BJ (cell line): ENCODE measurements at regions not wholly inside any gene's neighbourhood (a gene's known extent, or its start where the extent isn't known, plus 50 kb on each side); places are given as distances from the start of the nearest gene placed in this dataset.
A peak's percentile ranks its signal among the peaks of the same experiment; 100 is the strongest.

Source experiments
- CTCF ChIA-PET: fragments of 350-600 bp; formaldehyde crosslinking; extraction: SDS; loops from one replicate; lab custom pipeline; 2021; ENCODE audit warnings: antibody characterized with exemption, inconsistent platforms; lab: Yijun Ruan, JAX
- POLR2A ChIA-PET: fragments of 300-600 bp; sonication (Branson Sonifier 250); formaldehyde crosslinking; extraction: SDS; loops from one replicate; lab custom pipeline; 2021; ENCODE audit warnings: antibody characterized with exemption; lab: Charles Lee
- DNase-seq: peaks from one replicate; pipeline ENCODE4 v3.0.0-alpha.2; 2011; ENCODE audit warnings: low read depth
- H3K27me3 ChIP-seq: 2 replicates; pipeline ENCODE4 v1.6.0; 2011; ENCODE audit warnings: low read length; ENCODE audit not compliant: control insufficient read depth, insufficient read depth
- H3K36me3 ChIP-seq: 2 replicates; pipeline ENCODE4 v1.5.1; 2011; ENCODE audit warnings: low read length; ENCODE audit not compliant: control insufficient read depth, insufficient read depth
- H3K4me3 ChIP-seq: 2 replicates; pipeline ENCODE4 v1.5.1; 2011; ENCODE audit warnings: low read depth, mild to moderate bottlenecking, control low read depth, low read length
- TF ChIP-seq, protein P1 (sequence below): IDR thresholded peaks from 2 replicates; pipeline ENCODE4 v1.5.1; 2011; ENCODE audit warnings: low read depth, mild to moderate bottlenecking, control low read depth, inconsistent platforms, low read length, moderate library complexity; ENCODE audit not compliant: insufficient read depth

- no peaks in the 10 kb centered on the region for H3K36me3 ChIP-seq
- DNase-seq, result no peak
- H3K27me3 ChIP-seq, result no peaks in the 10 kb centered on the region
- POLR2A ChIA-PET, result no interaction called here
- CTCF ChIA-PET, result interaction anchor here (0.7 to 2.0 kb wide), 4 partner anchors 9 to 39 kb away, joined by 3 to 9 read pairs (median 4); no protein-coding TSS in a partner anchor
- TF ChIP-seq, protein P1, sequence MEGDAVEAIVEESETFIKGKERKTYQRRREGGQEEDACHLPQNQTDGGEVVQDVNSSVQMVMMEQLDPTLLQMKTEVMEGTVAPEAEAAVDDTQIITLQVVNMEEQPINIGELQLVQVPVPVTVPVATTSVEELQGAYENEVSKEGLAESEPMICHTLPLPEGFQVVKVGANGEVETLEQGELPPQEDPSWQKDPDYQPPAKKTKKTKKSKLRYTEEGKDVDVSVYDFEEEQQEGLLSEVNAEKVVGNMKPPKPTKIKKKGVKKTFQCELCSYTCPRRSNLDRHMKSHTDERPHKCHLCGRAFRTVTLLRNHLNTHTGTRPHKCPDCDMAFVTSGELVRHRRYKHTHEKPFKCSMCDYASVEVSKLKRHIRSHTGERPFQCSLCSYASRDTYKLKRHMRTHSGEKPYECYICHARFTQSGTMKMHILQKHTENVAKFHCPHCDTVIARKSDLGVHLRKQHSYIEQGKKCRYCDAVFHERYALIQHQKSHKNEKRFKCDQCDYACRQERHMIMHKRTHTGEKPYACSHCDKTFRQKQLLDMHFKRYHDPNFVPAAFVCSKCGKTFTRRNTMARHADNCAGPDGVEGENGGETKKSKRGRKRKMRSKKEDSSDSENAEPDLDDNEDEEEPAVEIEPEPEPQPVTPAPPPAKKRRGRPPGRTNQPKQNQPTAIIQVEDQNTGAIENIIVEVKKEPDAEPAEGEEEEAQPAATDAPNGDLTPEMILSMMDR, result no peak
- no peak overlapping the region for H3K4me3 ChIP-seq
These were observed 292.7 kb upstream of the RASA1 start for GRCh38 chr5:86974955-86975354.

GRCh38 chr5:86977190-86977589, 290.5 kb upstream of the RASA1 start:
- TF ChIP-seq, protein P1, result no peak
- CTCF ChIA-PET, result no interaction called here
- POLR2A ChIA-PET, result no interaction called here
- no peak for DNase-seq
- Histone ChIP-seq H3K27me3 (no peaks in the 10 kb centered on the region), H3K36me3 (no peaks in the 10 kb centered on the region), H3K4me3 (no peak overlapping the region)

GRCh38 chr5:86977808-86978207, 289.9 kb upstream of the RASA1 start:
- POLR2A ChIA-PET, result no interaction called here
- TF ChIP-seq, protein P1, result no peak
- CTCF ChIA-PET, result no interaction called here
- Histone ChIP-seq H3K27me3 (no peaks in the 10 kb centered on the region), H3K4me3 (no peak overlapping the region), H3K36me3 (no peaks in the 10 kb centered on the region)
- no peak for DNase-seq

GRCh38 chr5:86979811-86980411, 287.8 kb upstream of the RASA1 start:
- peak; percentile 54 for DNase-seq
- TF ChIP-seq, protein P1, result no peak
- Histone ChIP-seq H3K27me3 (no peaks in the 10 kb centered on the region), H3K36me3 (no peaks in the 10 kb centered on the region), H3K4me3 (no peak overlapping the region)
- ChIA-PET CTCF (interaction anchor here (1.2 kb wide), 1 partner anchor 100 kb away, joined by 4 read pairs; no protein-coding TSS in a partner anchor), POLR2A (no interaction called here)

DNA sequence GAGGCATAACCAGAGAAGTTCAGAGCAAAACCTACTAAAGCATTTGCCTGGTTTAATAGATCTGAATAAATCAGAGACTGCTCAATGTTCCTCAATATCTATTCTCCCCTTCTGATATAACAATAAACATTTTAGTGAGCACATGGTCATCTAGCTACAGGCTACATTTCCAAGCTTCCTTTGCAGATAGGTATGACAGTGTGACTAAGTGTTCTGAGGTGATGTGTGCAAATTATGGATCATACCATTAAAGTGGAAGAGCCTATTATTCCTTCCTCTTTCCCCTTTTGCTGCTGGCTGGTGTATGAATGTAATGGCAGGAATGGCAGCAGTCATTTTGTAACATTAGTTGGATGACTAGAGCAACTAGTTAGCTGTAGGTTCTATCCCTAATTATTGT, 285.8 kb upstream of the RASA1 start:
- ChIA-PET CTCF (interaction anchor here (1.2 to 1.5 kb wide), 3 partner anchors 12 to 32 kb away, joined by 3 to 5 read pairs (median 3); no protein-coding TSS in a partner anchor), POLR2A (no interaction called here)
- no peaks in the 10 kb centered on the region for H3K36me3 ChIP-seq
- H3K4me3 ChIP-seq, result no peak overlapping the region
- TF ChIP-seq, protein P1, result no peak
- H3K27me3 ChIP-seq, result no peaks in the 10 kb centered on the region
- DNase-seq, result no peak
